ENCODE measurements at regions not wholly inside any gene's neighbourhood (a gene's known extent, or its start where the extent isn't known, plus 50 kb on each side); places are given as distances from the start of the nearest gene placed in this dataset.

GRCh38 chr10:18959369-18959768 lies 89.2 kb upstream of the MALRD1 start:
- Histone ChIP-seq H2AFZ (ENCODE audit: low read depth, low read length, poor library complexity, severe bottlenecking) (no peak overlapping the region), H3K4me1 (ENCODE audit: control insufficient read depth in 1 of 2, insufficient read depth in 2 of 2, low read length in 2 of 2) (no peaks in the 10 kb centered on the region), H3K27me3 (ENCODE audit: insufficient read depth, low read length) (no peaks in the 10 kb centered on the region), H3K4me2 (ENCODE audit: low read length) (no peak overlapping the region), H3K9ac (ENCODE audit: low read length) (no peak overlapping the region), H3K79me2 (ENCODE audit: insufficient read depth, low read length) (no peaks in the 10 kb centered on the region), H3K9me3 (ENCODE audit: control insufficient read depth in 1 of 2, insufficient read depth in 1 of 2, low read depth in 1 of 2, low read length in 2 of 2) (peaks cover 11 to 39% of the 10 kb centered on the region in 2 experiments; a peak in 2 of 4 replicates), H3K36me3 (ENCODE audit: control insufficient read depth in 1 of 2, insufficient read depth in 2 of 2, low read length in 2 of 2) (no peaks in the 10 kb centered on the region), H4K20me1 (ENCODE audit: insufficient read depth) (no peaks in the 10 kb centered on the region), H3K4me3 (replicated peaks in 1 of 2; ENCODE audit: low read depth in 1 of 2, low read length in 2 of 2) (no peak overlapping the region), H3K27ac (ENCODE audit: low read depth, low read length) (no peak overlapping the region), H3K9me2 (ENCODE audit: insufficient read depth) (no peaks in the 10 kb centered on the region)
- ChIA-PET CTCF (no interaction called here), RAD21 (ENCODE audit: low non-redundant PET in 1 of 2, low total read pairs in 2 of 2, uncharacterized antibody in 2 of 2, unreplicated experiment in 2 of 2) (no interaction called here), POLR2A (no interaction called here)
- DNase-seq (ENCODE audit: low read depth, low spot score) (no peak), ATAC-seq (no peak)
- no TSS peak for BruUV-seq (replicated peaks)
- no peak for TF ChIP-seq POLR2A (IDR thresholded peaks at IDR 0.05; ENCODE audit: borderline replicate concordance, extremely low read depth, insufficient read depth, insufficient read length)
- no peak for TF ChIP-seq JUND (IDR thresholded peaks at IDR 0.05)
- no peak for TF ChIP-seq SRF (IDR thresholded peaks at IDR 0.05; ENCODE audit: low read depth)
- no peak for TF ChIP-seq REST (IDR thresholded peaks at IDR 0.05; ENCODE audit: low read depth)
- TF ChIP-seq ZBTB33 (IDR thresholded peaks at IDR 0.05; ENCODE audit: extremely low read depth, insufficient replicate concordance, low read length): no peak
- TF ChIP-seq ELF1 (IDR thresholded peaks at IDR 0.05; ENCODE audit: borderline replicate concordance, low read depth): no peak
- TF ChIP-seq EGR1 (IDR thresholded peaks at IDR 0.05; ENCODE audit: low read depth): no peak
- no peak for TF ChIP-seq YY1 (IDR thresholded peaks at IDR 0.05; ENCODE audit: extremely low read depth, insufficient replicate concordance, low read depth, low read length)
- TF ChIP-seq EZH2 (IDR thresholded peaks at IDR 0.05): no peak
- no peak for TF ChIP-seq FOSL1 (IDR thresholded peaks at IDR 0.05; ENCODE audit: low read depth)
- no peak for TF ChIP-seq MAX (IDR thresholded peaks at IDR 0.05)
- TF ChIP-seq CEBPB (IDR thresholded peaks at IDR 0.05; ENCODE audit: low read depth): no peak
- no peak for TF ChIP-seq RAD21 (IDR thresholded peaks at IDR 0.05; ENCODE audit: low read depth)
- intact Hi-C loops (cut with micrococcal nuclease): no loop called here
